ENCODE measurements at regions not wholly inside any gene's neighbourhood (a gene's known extent, or its start where the extent isn't known, plus 50 kb on each side); places are given as distances from the start of the nearest gene placed in this dataset.

DNA sequence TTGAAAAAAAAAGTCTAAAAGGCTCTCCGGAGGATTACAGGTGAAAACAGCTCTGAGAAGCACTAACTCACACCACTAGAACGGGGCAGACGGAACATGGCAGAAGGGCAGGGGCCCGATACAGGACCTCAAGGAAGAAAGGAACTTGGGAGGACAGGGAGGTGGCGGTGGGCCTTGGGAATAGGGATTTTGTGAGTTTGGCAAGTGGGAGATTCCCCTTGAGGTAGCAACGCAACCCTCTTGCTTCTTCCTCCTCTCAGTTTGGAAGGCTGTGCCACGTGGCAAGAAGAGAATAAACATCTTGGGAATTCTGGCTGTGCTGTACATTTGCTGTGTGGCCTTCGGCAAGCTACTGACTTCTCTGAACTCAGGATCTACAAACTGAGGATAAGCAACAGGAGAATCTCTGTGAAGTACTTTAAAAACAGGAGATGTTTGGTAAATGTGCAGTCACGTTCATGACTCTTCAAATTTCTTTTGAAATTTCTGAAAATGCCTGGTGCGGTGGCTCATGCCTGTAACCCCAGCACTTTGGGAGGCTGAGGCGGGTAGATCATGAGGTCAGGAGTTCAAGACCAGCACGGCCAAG is 220.8 kb downstream of the BCAS1 start:
- intact Hi-C loops (cut with micrococcal nuclease) (no loop called here), in situ Hi-C loops (cut with MboI; ENCODE audit: low sequenced_read_pairs) (no loop called here), dilution Hi-C loops (cut with HindIII; ENCODE audit: low sequenced_read_pairs, unreplicated experiment) (no loop called here)
- TF ChIP-seq, protein P1, sequence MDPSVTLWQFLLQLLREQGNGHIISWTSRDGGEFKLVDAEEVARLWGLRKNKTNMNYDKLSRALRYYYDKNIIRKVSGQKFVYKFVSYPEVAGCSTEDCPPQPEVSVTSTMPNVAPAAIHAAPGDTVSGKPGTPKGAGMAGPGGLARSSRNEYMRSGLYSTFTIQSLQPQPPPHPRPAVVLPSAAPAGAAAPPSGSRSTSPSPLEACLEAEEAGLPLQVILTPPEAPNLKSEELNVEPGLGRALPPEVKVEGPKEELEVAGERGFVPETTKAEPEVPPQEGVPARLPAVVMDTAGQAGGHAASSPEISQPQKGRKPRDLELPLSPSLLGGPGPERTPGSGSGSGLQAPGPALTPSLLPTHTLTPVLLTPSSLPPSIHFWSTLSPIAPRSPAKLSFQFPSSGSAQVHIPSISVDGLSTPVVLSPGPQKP (IDR thresholded peaks at IDR 0.05; ENCODE audit: borderline replicate concordance, low read depth, low read length), result no peak
- TF ChIP-seq POLR2A (IDR thresholded peaks at IDR 0.05; ENCODE audit: low read depth, low read length) (no peak), MXI1 (IDR thresholded peaks at IDR 0.05; ENCODE audit: borderline replicate concordance, low read depth, low read length) (no peak), RAD21 (IDR thresholded peaks at IDR 0.05; ENCODE audit: low read length) (no peak), BHLHE40 (IDR thresholded peaks at IDR 0.05; ENCODE audit: low read depth, low read length) (no peak), MAFK (IDR thresholded peaks at IDR 0.05; ENCODE audit: low read depth, low read length) (no peak), RCOR1 (IDR thresholded peaks at IDR 0.05; ENCODE audit: insufficient replicate concordance, low read length) (no peak), CEBPB (IDR thresholded peaks at IDR 0.05; ENCODE audit: low read depth, low read length) (no peak)
- TF ChIP-seq, protein P2, sequence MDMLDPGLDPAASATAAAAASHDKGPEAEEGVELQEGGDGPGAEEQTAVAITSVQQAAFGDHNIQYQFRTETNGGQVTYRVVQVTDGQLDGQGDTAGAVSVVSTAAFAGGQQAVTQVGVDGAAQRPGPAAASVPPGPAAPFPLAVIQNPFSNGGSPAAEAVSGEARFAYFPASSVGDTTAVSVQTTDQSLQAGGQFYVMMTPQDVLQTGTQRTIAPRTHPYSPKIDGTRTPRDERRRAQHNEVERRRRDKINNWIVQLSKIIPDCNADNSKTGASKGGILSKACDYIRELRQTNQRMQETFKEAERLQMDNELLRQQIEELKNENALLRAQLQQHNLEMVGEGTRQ (IDR thresholded peaks at IDR 0.05; ENCODE audit: low read depth, low read length), result no peak
- TF ChIP-seq, protein P3, sequence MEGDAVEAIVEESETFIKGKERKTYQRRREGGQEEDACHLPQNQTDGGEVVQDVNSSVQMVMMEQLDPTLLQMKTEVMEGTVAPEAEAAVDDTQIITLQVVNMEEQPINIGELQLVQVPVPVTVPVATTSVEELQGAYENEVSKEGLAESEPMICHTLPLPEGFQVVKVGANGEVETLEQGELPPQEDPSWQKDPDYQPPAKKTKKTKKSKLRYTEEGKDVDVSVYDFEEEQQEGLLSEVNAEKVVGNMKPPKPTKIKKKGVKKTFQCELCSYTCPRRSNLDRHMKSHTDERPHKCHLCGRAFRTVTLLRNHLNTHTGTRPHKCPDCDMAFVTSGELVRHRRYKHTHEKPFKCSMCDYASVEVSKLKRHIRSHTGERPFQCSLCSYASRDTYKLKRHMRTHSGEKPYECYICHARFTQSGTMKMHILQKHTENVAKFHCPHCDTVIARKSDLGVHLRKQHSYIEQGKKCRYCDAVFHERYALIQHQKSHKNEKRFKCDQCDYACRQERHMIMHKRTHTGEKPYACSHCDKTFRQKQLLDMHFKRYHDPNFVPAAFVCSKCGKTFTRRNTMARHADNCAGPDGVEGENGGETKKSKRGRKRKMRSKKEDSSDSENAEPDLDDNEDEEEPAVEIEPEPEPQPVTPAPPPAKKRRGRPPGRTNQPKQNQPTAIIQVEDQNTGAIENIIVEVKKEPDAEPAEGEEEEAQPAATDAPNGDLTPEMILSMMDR (conservative IDR thresholded peaks at IDR 0.05; ENCODE audit: low read depth, low read length), result no peak
- Histone ChIP-seq H3K79me1 (ENCODE audit: low read depth in 1 of 2, low read length in 2 of 2) (no peaks in the 10 kb centered on the region), H2AK5ac (ENCODE audit: low read depth, low read length) (no peak overlapping the region), H2AK9ac (replicated peaks; ENCODE audit: low read depth, low read length, poor library complexity) (no peak overlapping the region), H3K36me3 (ENCODE audit: control insufficient read depth, insufficient read depth, low read length) (no peaks in the 10 kb centered on the region), H3K14ac (replicated peaks; ENCODE audit: low read depth, low read length) (no peak overlapping the region), H3K9me3 (ENCODE audit: control insufficient read depth, insufficient read depth, low read length) (no peaks in the 10 kb centered on the region), H3K27me3 (ENCODE audit: control insufficient read depth, insufficient read depth, low read length) (no peaks in the 10 kb centered on the region), H3K4me2 (ENCODE audit: low read depth, low read length) (no peak overlapping the region), H2AFZ (replicated peaks; ENCODE audit: low read length, poor library complexity) (no peak overlapping the region), H4K91ac (ENCODE audit: insufficient read depth, low read depth, low read length) (no peak overlapping the region), H3K23ac (ENCODE audit: low read depth, low read length) (no peak overlapping the region), H3K9me1 (ENCODE audit: insufficient read depth, low read length) (no peaks in the 10 kb centered on the region; the same call in 1 of the 2 replicates), H3K56ac (ENCODE audit: extremely low read depth, insufficient read depth, low read length) (no peak overlapping the region), H4K8ac (ENCODE audit: low read depth in 2 of 2, low read length in 2 of 2) (no peak overlapping the region), H3K9ac (ENCODE audit: low read depth, low read length) (no peak overlapping the region), H2BK15ac (ENCODE audit: low read depth, low read length) (no peak overlapping the region), H4K20me1 (ENCODE audit: insufficient read depth, low read length) (no peaks in the 10 kb centered on the region), H2BK5ac (ENCODE audit: low read depth, low read length, poor library complexity, severe bottlenecking) (no peak overlapping the region), H2BK120ac (ENCODE audit: low read depth, low read length) (no peak overlapping the region), H3K4me1 (ENCODE audit: control insufficient read depth, insufficient read depth, low read length) (no peaks in the 10 kb centered on the region), H3K4me3 (ENCODE audit: insufficient read depth, low read depth, low read length) (no peak overlapping the region), H4K5ac (ENCODE audit: low read depth, low read length) (no peak overlapping the region), H2BK20ac (ENCODE audit: low read depth, low read length) (no peak overlapping the region), H3K4ac (ENCODE audit: low read depth, low read length) (no peak overlapping the region), H3K27ac (ENCODE audit: insufficient read depth, low read length) (no peak overlapping the region), H3K18ac (ENCODE audit: low read depth, low read length) (no peak overlapping the region)
- DNase-seq (no peak), ATAC-seq (ENCODE audit: low read depth) (no peak)
- WGBS, 2 experiments (ENCODE audit: extremely low coverage in 2 of 2, insufficient read length in 1 of 2), result 93% methylated on average over 3 of the region's 12 CpGs; no CpG with 5 or more reads in 1 of the 2 experiments
- BruUV-seq (replicated peaks), result no TSS peak
- ChIA-PET CTCF (no interaction called here), POLR2A (ENCODE audit: unreplicated experiment) (no interaction called here)

Data from IMR-90 (cell line).